Skeletal muscle satellite cell (primary cell): ENCODE measurements at regions not wholly inside any gene's neighbourhood (a gene's known extent, or its start where the extent isn't known, plus 50 kb on each side); places are given as distances from the start of the nearest gene placed in this dataset.

ENCODE experiments used
- H3K27me3 ChIP-seq: 2 replicates; pipeline ENCODE4 v1.7.0; 2013; ENCODE audit warnings: low read length; ENCODE audit not compliant: control insufficient read depth, insufficient read depth
- H3K36me3 ChIP-seq: 2 replicates; pipeline ENCODE4 v1.7.0; 2013; ENCODE audit warnings: mild to moderate bottlenecking, control low read depth, low read length; ENCODE audit not compliant: insufficient read depth
- H3K4me1 ChIP-seq: 2 replicates; pipeline ENCODE4 v1.7.0; 2013; ENCODE audit warnings: low read length; ENCODE audit not compliant: control insufficient read depth, insufficient read depth
- H3K4me2 ChIP-seq: 2 replicates; pipeline ENCODE4 v1.7.0; 2013; ENCODE audit warnings: mild to moderate bottlenecking, low read length
- H3K4me3 ChIP-seq: 2 replicates; pipeline ENCODE4 v1.7.0; 2013; ENCODE audit warnings: low read length
- H3K9ac ChIP-seq: 2 replicates; pipeline ENCODE4 v1.7.0; 2013; ENCODE audit warnings: mild to moderate bottlenecking, low read depth, low read length, moderate library complexity
- H3K9me3 ChIP-seq: replicated peaks from 2 replicates; pipeline ENCODE4 v1.7.0; 2013; ENCODE audit warnings: mild to moderate bottlenecking, control low read depth, low read length

- Histone ChIP-seq H3K9me3 (no peaks in the 10 kb centered on the region), H3K36me3 (no peaks in the 10 kb centered on the region), H3K9ac (no peak overlapping the region), H3K4me2 (no peak overlapping the region), H3K4me3 (no peak overlapping the region), H3K27me3 (no peaks in the 10 kb centered on the region), H3K4me1 (no peaks in the 10 kb centered on the region)
These were observed 52.7 kb upstream of the TMEM17 start for GRCh38 chr2:62558743-62559142.

DNA sequence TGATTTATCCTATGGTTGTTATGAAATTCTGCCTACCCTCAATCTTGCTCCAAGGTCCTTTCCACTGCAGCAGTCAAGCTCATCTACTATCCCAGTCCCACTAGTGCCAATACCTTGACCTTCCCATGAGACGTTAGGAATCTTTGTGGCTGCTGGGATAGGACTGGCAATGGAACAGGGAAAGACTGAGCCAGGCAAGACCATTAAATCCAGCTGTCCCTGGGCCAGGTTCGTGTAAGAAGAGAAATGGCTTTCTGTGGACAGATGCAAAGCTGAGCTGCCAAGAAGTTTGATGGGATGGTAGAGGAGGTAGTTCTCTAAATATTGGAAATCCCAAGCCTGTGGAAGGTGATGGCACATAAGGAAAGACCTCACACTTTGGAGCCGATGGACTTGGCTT, 50.1 kb upstream of the TMEM17 start:
- Histone ChIP-seq H3K4me2 (no peak overlapping the region), H3K4me3 (no peak overlapping the region), H3K9me3 (no peaks in the 10 kb centered on the region), H3K27me3 (no peaks in the 10 kb centered on the region), H3K4me1 (no peaks in the 10 kb centered on the region), H3K36me3 (no peaks in the 10 kb centered on the region), H3K9ac (no peak overlapping the region)
